NCI-H1694 (cell line): ENCODE measurements at regions not wholly inside any gene's neighbourhood (a gene's known extent, or its start where the extent isn't known, plus 50 kb on each side); places are given as distances from the start of the nearest gene placed in this dataset.
"Not testable (repeated sequence)": the region's sequence is repeated elsewhere in the genome, so short reads cannot be mapped to it uniquely, and the experiment has no call there.

Experiments used
- DNase-seq: peaks from one replicate; lab custom pipeline; 2025; lab: John Stamatoyannopoulos, UW

DNA sequence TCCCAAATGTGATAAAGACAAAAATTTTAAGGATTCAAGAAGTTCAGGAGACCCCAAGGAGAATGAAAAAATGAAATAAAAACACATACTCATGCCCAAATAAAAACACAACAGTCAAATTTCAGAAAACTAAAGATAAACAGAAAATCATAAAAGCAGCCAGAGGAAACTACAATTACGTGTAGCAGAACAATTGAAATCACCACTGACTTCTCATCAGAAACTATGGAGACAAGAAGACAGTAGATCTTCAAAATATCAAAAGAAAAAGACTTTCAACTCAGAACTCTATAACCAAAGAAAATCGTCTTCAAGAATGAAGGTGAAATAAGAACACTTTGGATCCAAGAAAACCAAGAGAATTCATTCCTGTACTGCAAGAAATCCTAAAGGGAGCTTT lies 54.9 kb downstream of the DIO3 start:
- no peak for DNase-seq

- DNase-seq, result no peak
Measured at GRCh38 chr14:101619484-101619883, 58.2 kb downstream of the DIO3 start.

- no peak for DNase-seq
Measured at GRCh38 chr14:101620031-101620788, 58.9 kb downstream of the DIO3 start.

GRCh38 chr14:101620821-101621785 lies 59.8 kb downstream of the DIO3 start:
- no peak for DNase-seq

GRCh38 chr14:101622251-101623076 lies 61.2 kb downstream of the DIO3 start:
- no peak for DNase-seq

GRCh38 chr14:101623077-101623372 lies 61.7 kb downstream of the DIO3 start:
- no peak for DNase-seq

DNA sequence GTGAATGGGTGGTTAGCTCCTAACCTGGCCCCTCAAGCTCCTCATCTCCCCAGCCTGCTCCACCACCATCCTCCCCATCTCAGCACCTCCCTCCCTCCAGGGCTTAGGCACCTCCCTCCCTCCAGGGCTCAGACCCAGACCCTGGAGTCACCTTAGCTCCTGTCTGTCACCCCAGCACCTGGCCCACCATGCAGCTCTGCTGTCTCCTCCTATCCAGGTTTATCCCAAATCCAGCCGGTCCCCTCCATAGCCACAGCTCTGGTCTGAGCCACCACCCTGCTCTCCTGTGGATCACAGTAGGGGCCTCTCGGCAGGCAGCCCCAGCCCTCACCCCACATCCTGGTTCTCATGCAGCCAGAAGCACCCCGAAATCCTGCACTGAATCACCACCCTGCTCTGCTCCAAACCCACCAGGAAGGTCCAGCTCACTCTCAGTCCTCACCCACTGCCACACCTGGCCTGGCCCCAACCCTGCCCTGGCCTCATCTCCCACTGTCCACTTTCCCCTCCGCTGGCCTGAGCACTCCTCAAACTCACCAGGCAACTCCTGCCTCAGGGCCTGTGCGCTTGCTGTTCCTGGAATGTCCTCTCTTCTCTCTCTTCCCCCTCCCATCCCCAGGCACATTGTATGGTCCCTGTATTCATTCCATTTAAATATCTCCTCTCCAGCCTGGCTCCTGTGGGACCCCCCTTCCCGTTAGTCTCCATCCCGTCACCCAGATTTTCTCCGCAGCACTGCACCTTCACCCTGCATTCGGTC lies 62.6 kb downstream of the DIO3 start:
- DNase-seq, result no peak

DNA sequence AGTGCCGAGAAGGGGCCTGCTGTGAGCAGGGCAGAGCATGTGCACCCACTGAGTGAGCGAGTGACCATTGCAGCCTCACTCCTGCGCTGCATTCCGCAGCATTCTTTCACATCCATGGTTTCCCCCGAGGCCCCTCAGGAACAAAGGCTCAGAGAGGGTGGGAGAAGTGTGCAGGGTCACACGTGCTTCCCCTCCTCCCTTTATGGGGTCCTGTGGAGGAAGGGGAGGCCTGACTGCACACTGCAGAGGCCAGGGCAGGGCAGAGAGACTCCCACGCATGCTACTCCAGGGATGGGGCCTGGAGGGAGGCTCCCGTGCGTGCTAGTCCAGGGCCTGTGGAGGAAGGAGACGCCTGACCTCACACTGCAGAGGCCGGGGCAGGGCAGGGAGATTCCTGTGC lies 63.2 kb downstream of the DIO3 start:
- DNase-seq, result no peak

DNA sequence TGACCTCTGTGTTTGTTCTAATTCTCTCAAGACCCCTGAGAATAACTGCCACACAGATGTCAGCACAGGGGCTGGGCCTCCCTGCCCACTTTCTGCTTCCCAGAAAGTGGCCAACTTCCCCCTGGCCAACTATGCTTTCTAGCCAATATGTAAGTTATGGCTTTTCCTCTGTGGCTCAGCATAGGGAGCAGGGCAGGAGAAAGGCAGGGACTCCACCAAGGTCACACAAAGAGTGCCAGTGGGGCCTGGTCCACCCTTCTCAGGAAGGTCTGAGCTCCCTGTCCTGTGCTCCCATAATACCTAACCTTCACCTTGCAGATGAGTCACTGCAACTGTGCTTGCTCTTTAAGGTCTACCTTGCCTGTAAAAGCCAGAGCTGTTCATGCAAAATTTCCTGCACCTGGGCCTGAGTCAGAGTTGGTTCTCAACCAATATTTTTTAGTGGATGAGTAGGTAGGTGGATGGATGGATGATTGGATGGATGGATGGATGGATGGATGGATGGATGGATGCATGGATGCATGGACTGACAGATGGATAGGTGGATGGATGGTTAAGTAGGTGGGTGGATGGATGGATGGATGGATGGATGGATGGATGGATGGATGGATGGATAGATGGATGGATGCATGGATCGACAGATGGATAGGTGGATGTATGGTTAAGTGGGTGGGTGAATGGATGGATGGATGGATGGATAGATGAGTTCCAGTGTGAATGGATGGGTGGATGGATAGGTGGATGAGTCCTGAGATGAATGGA lies 64.2 kb downstream of the DIO3 start:
- DNase-seq, result no peak

GRCh38 chr14:101626331-101626730 lies 65.0 kb downstream of the DIO3 start:
- no peak for DNase-seq

GRCh38 chr14:101627915-101628262 lies 66.6 kb downstream of the DIO3 start:
- no peak for DNase-seq

DNA sequence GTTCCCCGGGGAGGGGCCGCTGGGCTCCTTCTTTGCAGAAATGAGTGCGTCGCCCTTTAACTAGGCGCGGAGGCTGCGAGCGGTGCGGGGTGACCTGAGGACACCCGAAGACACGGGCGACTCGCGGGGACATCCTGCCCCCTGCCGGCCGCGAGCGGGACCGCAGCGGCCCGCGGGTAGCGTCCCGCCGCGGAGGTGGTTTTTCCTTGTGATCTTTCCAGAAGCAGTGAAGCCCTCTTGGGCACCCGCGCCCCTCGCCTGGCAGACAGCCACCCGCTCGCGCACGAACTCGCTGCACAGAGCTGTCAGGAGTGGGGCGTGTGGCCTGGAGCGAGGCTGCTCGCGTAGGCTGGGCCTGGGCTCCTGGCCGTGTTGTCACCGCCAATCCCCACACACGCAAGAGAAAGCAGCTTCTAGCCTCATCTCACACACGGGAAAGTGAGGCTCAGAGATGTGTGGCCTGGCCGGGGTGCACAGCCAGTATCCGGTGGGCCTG lies 67.2 kb downstream of the DIO3 start:
- peak; percentile 89 for DNase-seq

DNA sequence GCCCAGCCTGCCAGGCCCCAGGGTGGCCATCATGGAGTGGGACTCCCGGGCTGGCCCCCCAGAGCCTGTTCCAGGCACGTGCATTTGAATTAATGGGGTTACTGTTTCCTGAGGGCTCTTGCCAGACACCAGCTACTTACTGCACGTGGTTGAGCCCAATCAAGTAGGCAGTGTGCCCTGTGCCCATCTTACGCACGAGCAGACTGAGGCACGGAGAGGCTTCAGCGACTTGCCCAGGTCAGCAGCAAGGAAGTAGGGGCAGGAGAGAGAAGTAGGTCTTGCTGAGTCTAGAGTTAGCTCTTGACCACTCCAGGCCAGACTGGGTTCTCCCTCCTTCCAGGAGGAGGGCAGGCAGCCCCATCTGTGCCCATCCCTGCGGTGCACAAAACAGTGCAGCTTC lies 67.7 kb downstream of the DIO3 start:
- no peak for DNase-seq

DNA sequence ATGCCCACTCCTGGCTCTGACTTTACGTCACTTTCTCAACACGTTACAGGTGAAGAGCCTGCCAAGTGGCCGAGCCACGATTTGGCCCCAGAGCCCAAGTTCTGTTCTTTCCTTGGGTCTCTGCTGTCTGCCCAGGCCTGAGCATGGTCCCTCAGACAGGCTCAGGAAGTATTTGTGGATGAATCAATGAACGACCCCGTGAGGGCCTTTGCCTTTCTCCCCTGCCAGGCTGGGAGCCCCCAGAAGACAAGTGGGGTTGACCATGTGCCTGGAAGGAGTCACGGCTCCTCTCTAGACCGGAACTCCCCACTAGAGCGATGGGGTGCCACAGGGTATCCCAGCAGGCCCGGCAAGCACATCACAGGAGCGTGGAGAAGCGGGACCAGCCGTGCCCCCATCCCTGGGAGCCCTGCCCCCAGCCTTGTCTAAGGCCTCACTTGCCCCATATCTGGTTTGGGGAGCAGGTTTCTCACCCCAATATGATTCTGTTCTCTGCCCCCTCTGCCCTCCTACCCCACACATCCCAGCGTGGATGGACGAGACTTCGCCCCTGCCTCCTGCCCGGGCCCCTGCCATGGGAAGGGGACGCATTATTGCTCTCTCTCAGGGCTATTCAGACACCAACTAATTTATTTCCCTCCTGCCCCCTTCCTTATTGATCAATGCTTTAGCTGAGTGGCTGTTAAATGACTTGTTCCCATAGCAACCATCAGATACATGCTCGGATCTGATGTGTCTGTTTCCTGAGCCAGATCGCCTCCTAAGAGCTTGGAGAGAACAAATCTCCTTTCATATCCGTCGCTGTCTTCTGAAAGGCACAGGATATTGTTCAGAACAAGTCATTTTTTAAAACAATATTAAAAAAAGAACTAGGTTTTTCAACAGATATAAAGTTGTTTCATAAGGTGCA lies 69.0 kb downstream of the DIO3 start:
- no peak for DNase-seq

- DNase-seq, result no peak
Measured at GRCh38 chr14:101631199-101631598, 69.9 kb downstream of the DIO3 start.

DNA sequence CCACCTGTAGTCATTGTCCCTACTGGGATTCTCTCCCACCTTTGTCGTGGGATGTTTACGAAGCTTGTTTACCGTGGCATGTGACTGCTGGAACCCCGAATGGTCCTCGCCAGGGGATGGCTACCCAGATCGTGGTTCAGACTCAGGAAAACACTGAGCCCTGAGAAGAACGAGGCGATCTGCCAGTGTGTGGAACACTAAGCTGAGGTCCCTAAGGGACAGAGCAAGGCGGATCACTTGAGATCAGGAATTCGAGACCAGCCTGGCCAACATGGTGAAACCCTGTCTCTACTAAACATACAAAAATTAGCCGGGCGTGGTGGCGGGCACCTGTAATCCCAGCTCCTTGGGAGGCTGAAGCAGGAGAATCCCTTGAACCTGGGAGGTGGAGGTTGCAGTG lies 70.7 kb downstream of the DIO3 start:
- not testable (repeated sequence) for DNase-seq

DNA sequence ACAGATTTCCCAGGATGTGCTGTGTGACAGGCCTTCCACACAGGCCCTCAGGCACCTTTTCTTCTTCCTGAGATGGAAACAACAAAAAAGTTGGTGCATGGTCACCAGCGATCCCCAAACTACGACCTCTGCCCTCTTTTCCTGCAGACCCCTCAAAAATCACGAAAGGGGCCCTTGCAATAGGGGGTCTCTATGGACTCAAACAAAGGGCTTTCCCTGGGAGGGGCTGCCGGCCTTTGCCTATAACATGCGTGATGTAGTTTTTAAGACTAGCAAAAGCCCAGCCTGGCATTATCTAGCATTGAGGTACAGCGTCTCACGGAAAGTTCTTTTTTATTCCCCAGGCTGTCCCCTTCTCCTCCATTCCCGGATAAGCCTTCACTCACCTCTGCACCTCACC lies 71.2 kb downstream of the DIO3 start:
- DNase-seq, result no peak

GRCh38 chr14:101633276-101633675 lies 72.0 kb downstream of the DIO3 start:
- DNase-seq, result no peak

- DNase-seq, result no peak
Measured at GRCh38 chr14:101634202-101634849, 73.0 kb downstream of the DIO3 start.
